ENCODE measurements at regions not wholly inside any gene's neighbourhood (a gene's known extent, or its start where the extent isn't known, plus 50 kb on each side); places are given as distances from the start of the nearest gene placed in this dataset.

GRCh38 chr12:11958221-11959091 lies 112.3 kb upstream of the BCL2L14 start:
- Mint-ChIP-seq H3K4me3 (no peak overlapping the region), H3K9me3 (no peaks in the 10 kb centered on the region), H3K27me3 (no peaks in the 10 kb centered on the region), H3K4me1 (ENCODE audit: low read depth) (peaks cover 17% of the 10 kb centered on the region), H3K27ac (no peak overlapping the region), H3K36me3 (ENCODE audit: low read depth) (no peaks in the 10 kb centered on the region)
- H3K4me3 ChIP-seq (ENCODE audit: low read length), result no peak overlapping the region
- intact Hi-C loops (cut with DNase I, micrococcal nuclease), result loop anchor here in 1 of 2 experiments (10.0 kb wide), 1 partner anchor 46 kb away; no protein-coding TSS in a partner anchor
- ChIA-PET CTCF (interaction anchor here (1.1 kb wide), 1 partner anchor 20 kb away, joined by 3 read pairs; no protein-coding TSS in a partner anchor), POLR2A (no interaction called here)
- H3K27me3 ChIP-seq (ENCODE audit: control insufficient read depth in 1 of 2, insufficient read depth in 2 of 2, low read length in 2 of 2), result no peaks in the 10 kb centered on the region
- no peak overlapping the region for H3K27ac ChIP-seq (ENCODE audit: low read depth in 1 of 2, low read length in 2 of 2)
- TF ChIP-seq CTCF (IDR thresholded peaks at IDR 0.05), result no peak
- no peaks in the 10 kb centered on the region for H3K36me3 ChIP-seq (ENCODE audit: insufficient read depth, low read length)
- peak; percentile 32 for ATAC-seq (ENCODE audit: poor library complexity)
- H3K9me3 ChIP-seq (ENCODE audit: control insufficient read depth in 1 of 2, insufficient read depth in 1 of 2, low read length in 2 of 2), result no peaks in the 10 kb centered on the region
- H3K4me1 ChIP-seq (ENCODE audit: insufficient read depth, low read length), result peaks cover 18% of the 10 kb centered on the region
- peak in 6 of 14 experiments; percentile 9 to 58 (median 34) for DNase-seq

- Histone ChIP-seq H3K4me1 (ENCODE audit: insufficient read depth, low read length) (peaks cover 15% of the 10 kb centered on the region), H3K36me3 (ENCODE audit: insufficient read depth, low read length) (no peaks in the 10 kb centered on the region), H3K9me3 (ENCODE audit: control insufficient read depth in 1 of 2, insufficient read depth in 1 of 2, low read length in 2 of 2) (no peaks in the 10 kb centered on the region), H3K27ac (ENCODE audit: low read depth in 1 of 2, low read length in 2 of 2) (no peak overlapping the region), H3K27me3 (ENCODE audit: control insufficient read depth in 1 of 2, insufficient read depth in 2 of 2, low read length in 2 of 2) (no peaks in the 10 kb centered on the region), H3K4me3 (ENCODE audit: low read length) (no peak overlapping the region)
- CTCF ChIA-PET, result no interaction called here
- no peak for DNase-seq
- ATAC-seq (ENCODE audit: poor library complexity), result no peak
- H3K27ac Mint-ChIP-seq, result no peak overlapping the region
- no peaks in the 10 kb centered on the region for H3K36me3 Mint-ChIP-seq (ENCODE audit: low read depth)
- intact Hi-C loops (cut with DNase I, micrococcal nuclease), result loop anchor here in 1 of 2 experiments (10.0 kb wide), 1 partner anchor 46 kb away; no protein-coding TSS in a partner anchor
- H3K27me3 Mint-ChIP-seq, result no peaks in the 10 kb centered on the region
- TF ChIP-seq CTCF (IDR thresholded peaks at IDR 0.05), result no peak
- H3K4me1 Mint-ChIP-seq (ENCODE audit: low read depth), result peaks cover 12% of the 10 kb centered on the region
- no peak overlapping the region for H3K4me3 Mint-ChIP-seq
- POLR2A ChIA-PET, result no interaction called here
- H3K9me3 Mint-ChIP-seq, result no peaks in the 10 kb centered on the region
These were observed 111.5 kb upstream of the BCL2L14 start for GRCh38 chr12:11959117-11959823.

GRCh38 chr12:11960646-11961045 lies 110.1 kb upstream of the BCL2L14 start:
- intact Hi-C loops (cut with DNase I, micrococcal nuclease), result no loop called here
- no peaks in the 10 kb centered on the region for H3K9me3 Mint-ChIP-seq
- peaks cover 6% of the 10 kb centered on the region for H3K4me1 Mint-ChIP-seq (ENCODE audit: low read depth)
- no peak for DNase-seq
- no peak for ATAC-seq (ENCODE audit: poor library complexity)
- no peak overlapping the region for H3K4me3 ChIP-seq (ENCODE audit: low read length)
- no peak for TF ChIP-seq CTCF (IDR thresholded peaks at IDR 0.05)
- H3K4me1 ChIP-seq (ENCODE audit: insufficient read depth, low read length), result peaks cover 14% of the 10 kb centered on the region
- POLR2A ChIA-PET, result interaction anchor here (0.6 to 0.9 kb wide), 2 partner anchors 26 to 594 kb away, joined by 3 read pairs; no protein-coding TSS in a partner anchor
- H3K27me3 Mint-ChIP-seq, result no peaks in the 10 kb centered on the region
- no peaks in the 10 kb centered on the region for H3K36me3 ChIP-seq (ENCODE audit: insufficient read depth, low read length)
- CTCF ChIA-PET, result no interaction called here
- H3K27me3 ChIP-seq (ENCODE audit: control insufficient read depth in 1 of 2, insufficient read depth in 2 of 2, low read length in 2 of 2), result no peaks in the 10 kb centered on the region
- no peaks in the 10 kb centered on the region for H3K36me3 Mint-ChIP-seq (ENCODE audit: low read depth)
- no peaks in the 10 kb centered on the region for H3K9me3 ChIP-seq (ENCODE audit: control insufficient read depth in 1 of 2, insufficient read depth in 1 of 2, low read length in 2 of 2)
- no peak overlapping the region for H3K27ac Mint-ChIP-seq
- no peak overlapping the region for H3K27ac ChIP-seq (ENCODE audit: low read depth in 1 of 2, low read length in 2 of 2)
- no peak overlapping the region for H3K4me3 Mint-ChIP-seq

Data from CD4-positive, alpha-beta T cell (primary cell).